Stomach (tissue), 4 donors: ENCODE measurements at regions not wholly inside any gene's neighbourhood (a gene's known extent, or its start where the extent isn't known, plus 50 kb on each side); places are given as distances from the start of the nearest gene placed in this dataset.
"Not testable (repeated sequence)": the region's sequence is repeated elsewhere in the genome, so short reads cannot be mapped to it uniquely, and the experiment has no call there.

Experiments used
- CTCF ChIP-seq, 7 experiments: fragments of 450-650 bp in 4 of 7; fragments of 200-600 bp in 3 of 7; sonication (generic) in 3 of 7; IDR thresholded peaks; one replicate each; pipeline ENCODE4 v1.5.1; 2016 to 2019; ENCODE audit warnings: antibody characterized with exemption in 7 of 7, control low read depth in 2 of 7, mild to moderate bottlenecking in 1 of 7
- EP300 ChIP-seq: sonication (generic); formaldehyde crosslinking; IDR thresholded peaks from one replicate; pipeline ENCODE4 v1.6.1; 2017; ENCODE audit warnings: antibody characterized with exemption
- POLR2AphosphoS5 ChIP-seq, 3 donors: sonication (generic); formaldehyde crosslinking; IDR thresholded peaks; one replicate each; pipeline ENCODE4 v1.6.1; 2016; ENCODE audit warnings: antibody characterized with exemption in 3 of 3

GRCh38 chr20:29604163-29604562, 1653.3 kb upstream of the DEFB115 start:
- not testable (repeated sequence) for TF ChIP-seq EP300; CTCF (IDR thresholded peaks at IDR 0.05); POLR2AphosphoS5 (IDR thresholded peaks at IDR 0.05)
